ENCODE measurements at regions not wholly inside any gene's neighbourhood (a gene's known extent, or its start where the extent isn't known, plus 50 kb on each side); places are given as distances from the start of the nearest gene placed in this dataset.

DNA sequence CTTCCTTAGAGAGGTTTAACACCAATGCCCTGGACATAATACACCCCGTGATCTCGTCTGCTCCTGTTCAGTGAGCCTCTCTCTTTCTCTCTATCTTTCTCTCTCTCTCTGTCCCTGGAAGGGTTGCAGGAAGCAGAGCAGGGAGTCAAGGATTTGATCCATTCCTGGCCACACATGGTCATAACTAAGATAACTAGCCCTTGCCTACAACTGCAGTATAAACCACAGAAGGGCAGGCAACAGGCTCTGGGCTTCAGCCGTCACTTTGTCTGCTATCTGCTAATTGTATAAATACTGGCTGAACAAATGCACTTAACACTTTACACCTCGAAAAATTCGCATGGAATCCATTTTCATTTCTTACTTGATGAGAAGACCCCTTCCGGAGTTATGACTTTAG is 357.5 kb upstream of the RUNX1 start:
- TF ChIP-seq, protein P1, sequence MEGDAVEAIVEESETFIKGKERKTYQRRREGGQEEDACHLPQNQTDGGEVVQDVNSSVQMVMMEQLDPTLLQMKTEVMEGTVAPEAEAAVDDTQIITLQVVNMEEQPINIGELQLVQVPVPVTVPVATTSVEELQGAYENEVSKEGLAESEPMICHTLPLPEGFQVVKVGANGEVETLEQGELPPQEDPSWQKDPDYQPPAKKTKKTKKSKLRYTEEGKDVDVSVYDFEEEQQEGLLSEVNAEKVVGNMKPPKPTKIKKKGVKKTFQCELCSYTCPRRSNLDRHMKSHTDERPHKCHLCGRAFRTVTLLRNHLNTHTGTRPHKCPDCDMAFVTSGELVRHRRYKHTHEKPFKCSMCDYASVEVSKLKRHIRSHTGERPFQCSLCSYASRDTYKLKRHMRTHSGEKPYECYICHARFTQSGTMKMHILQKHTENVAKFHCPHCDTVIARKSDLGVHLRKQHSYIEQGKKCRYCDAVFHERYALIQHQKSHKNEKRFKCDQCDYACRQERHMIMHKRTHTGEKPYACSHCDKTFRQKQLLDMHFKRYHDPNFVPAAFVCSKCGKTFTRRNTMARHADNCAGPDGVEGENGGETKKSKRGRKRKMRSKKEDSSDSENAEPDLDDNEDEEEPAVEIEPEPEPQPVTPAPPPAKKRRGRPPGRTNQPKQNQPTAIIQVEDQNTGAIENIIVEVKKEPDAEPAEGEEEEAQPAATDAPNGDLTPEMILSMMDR (conservative IDR thresholded peaks at IDR 0.05; ENCODE audit: low read length), result no peak
- TF ChIP-seq EZH2phosphoT487 (IDR thresholded peaks at IDR 0.05; ENCODE audit: borderline replicate concordance), result no peak
- Histone ChIP-seq H3K9me2 (replicated peaks; ENCODE audit: low read depth, low read length) (no peaks in the 10 kb centered on the region), H3K4me2 (ENCODE audit: low read depth, low read length, poor library complexity, severe bottlenecking) (no peak overlapping the region), H3K27me3 (ENCODE audit: insufficient read depth, low read length, poor library complexity, severe bottlenecking) (no peaks in the 10 kb centered on the region), H3F3A (ENCODE audit: low read depth) (no peaks in the 10 kb centered on the region), H3K4me3 (ENCODE audit: low read length, poor library complexity, severe bottlenecking) (no peak overlapping the region), H2AFZ (ENCODE audit: low read length) (no peak overlapping the region), H3K4me1 (ENCODE audit: insufficient read depth, low read length, poor library complexity, severe bottlenecking) (no peaks in the 10 kb centered on the region), H3K9me3 (ENCODE audit: insufficient read depth, low read depth, low read length) (no peaks in the 10 kb centered on the region), H3K36me3 (ENCODE audit: insufficient read depth, low read length) (no peaks in the 10 kb centered on the region), H3K79me2 (ENCODE audit: insufficient read depth, low read length) (no peaks in the 10 kb centered on the region), H3K9ac (ENCODE audit: low read depth, low read length, poor library complexity, severe bottlenecking) (no peak overlapping the region), H4K20me1 (ENCODE audit: insufficient read depth, low read length, poor library complexity, severe bottlenecking) (no peaks in the 10 kb centered on the region)

- Histone ChIP-seq H2AFZ (ENCODE audit: low read length) (no peak overlapping the region), H3K9me2 (replicated peaks; ENCODE audit: low read depth, low read length) (no peaks in the 10 kb centered on the region), H3K9me3 (ENCODE audit: insufficient read depth, low read depth, low read length) (no peaks in the 10 kb centered on the region), H3K4me2 (ENCODE audit: low read depth, low read length, poor library complexity, severe bottlenecking) (no peak overlapping the region), H3K4me3 (ENCODE audit: low read length, poor library complexity, severe bottlenecking) (no peak overlapping the region), H3K36me3 (ENCODE audit: insufficient read depth, low read length) (no peaks in the 10 kb centered on the region), H3K9ac (ENCODE audit: low read depth, low read length, poor library complexity, severe bottlenecking) (no peak overlapping the region), H3K4me1 (ENCODE audit: insufficient read depth, low read length, poor library complexity, severe bottlenecking) (no peaks in the 10 kb centered on the region), H3K79me2 (ENCODE audit: insufficient read depth, low read length) (no peaks in the 10 kb centered on the region), H3F3A (ENCODE audit: low read depth) (no peaks in the 10 kb centered on the region), H4K20me1 (ENCODE audit: insufficient read depth, low read length, poor library complexity, severe bottlenecking) (no peaks in the 10 kb centered on the region), H3K27me3 (ENCODE audit: insufficient read depth, low read length, poor library complexity, severe bottlenecking) (no peaks in the 10 kb centered on the region)
- TF ChIP-seq, protein P1 (conservative IDR thresholded peaks at IDR 0.05; ENCODE audit: low read length), result no peak
- TF ChIP-seq EZH2phosphoT487 (IDR thresholded peaks at IDR 0.05; ENCODE audit: borderline replicate concordance), result no peak
These were observed 356.9 kb upstream of the RUNX1 start for GRCh38 chr21:35405981-35406380.

GRCh38 chr21:35404247-35404646 is 355.1 kb upstream of the RUNX1 start:
- no peaks in the 10 kb centered on the region for H3K4me1 ChIP-seq (ENCODE audit: insufficient read depth, low read length, poor library complexity, severe bottlenecking)
- no peak overlapping the region for H3K4me2 ChIP-seq (ENCODE audit: low read depth, low read length, poor library complexity, severe bottlenecking)
- H3K4me3 ChIP-seq (ENCODE audit: low read length, poor library complexity, severe bottlenecking), result no peak overlapping the region
- H4K20me1 ChIP-seq (ENCODE audit: insufficient read depth, low read length, poor library complexity, severe bottlenecking), result no peaks in the 10 kb centered on the region
- H3K27me3 ChIP-seq (ENCODE audit: insufficient read depth, low read length, poor library complexity, severe bottlenecking), result no peaks in the 10 kb centered on the region
- H3K9me3 ChIP-seq (ENCODE audit: insufficient read depth, low read depth, low read length), result no peaks in the 10 kb centered on the region
- no peak overlapping the region for H3K9ac ChIP-seq (ENCODE audit: low read depth, low read length, poor library complexity, severe bottlenecking)
- H3F3A ChIP-seq (ENCODE audit: low read depth), result no peaks in the 10 kb centered on the region
- no peak overlapping the region for H2AFZ ChIP-seq (ENCODE audit: low read length)
- no peaks in the 10 kb centered on the region for H3K9me2 ChIP-seq (replicated peaks; ENCODE audit: low read depth, low read length)
- TF ChIP-seq, protein P1 (conservative IDR thresholded peaks at IDR 0.05; ENCODE audit: low read length), result no peak
- TF ChIP-seq EZH2phosphoT487 (IDR thresholded peaks at IDR 0.05; ENCODE audit: borderline replicate concordance), result no peak
- H3K79me2 ChIP-seq (ENCODE audit: insufficient read depth, low read length), result no peaks in the 10 kb centered on the region
- H3K36me3 ChIP-seq (ENCODE audit: insufficient read depth, low read length), result no peaks in the 10 kb centered on the region
